HG02852 (cell line): ENCODE measurements at regions not wholly inside any gene's neighbourhood (a gene's known extent, or its start where the extent isn't known, plus 50 kb on each side); places are given as distances from the start of the nearest gene placed in this dataset.

Experiments used
- ATAC-seq: cut with Tn5 transposase; IDR thresholded peaks from one replicate; pipeline ENCODE4 v1.9.1; 2021; ENCODE audit warnings: mild to moderate bottlenecking, moderate library complexity; ENCODE audit not compliant: unreplicated experiment

- ATAC-seq: no peak
These were observed 328.2 kb upstream of the NCAM1 start for GRCh38 chr11:112632866-112633505.

GRCh38 chr11:112634551-112634950, 326.7 kb upstream of the NCAM1 start:
- no peak for ATAC-seq

- no peak for ATAC-seq
These were observed 326.1 kb upstream of the NCAM1 start for GRCh38 chr11:112634995-112635737.

- ATAC-seq: no peak
These were observed 324.1 kb upstream of the NCAM1 start for GRCh38 chr11:112637076-112637475.

GRCh38 chr11:112637876-112638275, 323.3 kb upstream of the NCAM1 start:
- no peak for ATAC-seq

- ATAC-seq: no peak
These were observed 321.8 kb upstream of the NCAM1 start for GRCh38 chr11:112639469-112639868.

- no peak for ATAC-seq
These were observed 317.8 kb upstream of the NCAM1 start for GRCh38 chr11:112643416-112643815.

- no peak for ATAC-seq
These were observed 316.6 kb upstream of the NCAM1 start for GRCh38 chr11:112644410-112645131.

- ATAC-seq: no peak
These were observed 311.4 kb upstream of the NCAM1 start for GRCh38 chr11:112649856-112650255.

- no peak for ATAC-seq
These were observed 310.7 kb upstream of the NCAM1 start for GRCh38 chr11:112650527-112650926.

GRCh38 chr11:112651386-112651785, 309.8 kb upstream of the NCAM1 start:
- ATAC-seq: no peak

GRCh38 chr11:112652786-112653390, 308.3 kb upstream of the NCAM1 start:
- ATAC-seq: no peak

- ATAC-seq: no peak
These were observed 305.8 kb upstream of the NCAM1 start for GRCh38 chr11:112655371-112655770.

- ATAC-seq: no peak
These were observed 304.3 kb upstream of the NCAM1 start for GRCh38 chr11:112656772-112657428.

- ATAC-seq: no peak
These were observed 302.8 kb upstream of the NCAM1 start for GRCh38 chr11:112658431-112658878.

- ATAC-seq: no peak
These were observed 300.1 kb upstream of the NCAM1 start for GRCh38 chr11:112661146-112661545.

- ATAC-seq: no peak
These were observed 299.6 kb upstream of the NCAM1 start for GRCh38 chr11:112661571-112661970.

GRCh38 chr11:112662554-112662953, 298.7 kb upstream of the NCAM1 start:
- no peak for ATAC-seq

GRCh38 chr11:112663947-112664634, 297.1 kb upstream of the NCAM1 start:
- ATAC-seq: no peak

- no peak for ATAC-seq
These were observed 295.9 kb upstream of the NCAM1 start for GRCh38 chr11:112665291-112665690.
